A549 (cell line): ENCODE measurements at regions not wholly inside any gene's neighbourhood (a gene's known extent, or its start where the extent isn't known, plus 50 kb on each side); places are given as distances from the start of the nearest gene placed in this dataset.

Experiments
- ATAC-seq, 2 experiments: fragments of 200-7000 bp in 1 of 2; fragments of >200 bp in 1 of 2; cut with Nextera tagmentation in 1 of 2; cut with Tn5 transposase in 1 of 2; 3 replicates each; pipeline versions ENCODE4 v1.8.0 to v1.9.1; 2018 to 2020; ENCODE audit warnings: mild to moderate bottlenecking in 1 of 2, moderate library complexity in 1 of 2
- CTCF ChIA-PET: fragments of 300-600 bp; sonication (Branson Sonifier 250); formaldehyde crosslinking; extraction: SDS; loops from one replicate; lab custom pipeline; 2021; ENCODE audit warnings: antibody characterized with exemption, inconsistent platforms; lab: Yijun Ruan, JAX
- POLR2A ChIA-PET: fragments of 350-600 bp; formaldehyde crosslinking; extraction: SDS; loops from one replicate; lab custom pipeline; 2021; ENCODE audit warnings: antibody characterized with exemption, inconsistent platforms; lab: Yijun Ruan, JAX
- DNase-seq, 2 experiments: peaks; one replicate each; pipeline versions ENCODE4 v3.0.0 to v3.0.0-alpha.2; 2011 to 2016; ENCODE audit warnings: low read depth in 1 of 2, low spot score in 1 of 2
- FAIRE-seq: peaks from 2 replicates; lab custom pipeline; 2011; peaks lifted over from hg19 to GRCh38; lab: Jason Lieb, UNC
- H3K27ac ChIP-seq, 2 experiments: fragments of >200 bp; sonication (Bioruptor Twin); formaldehyde crosslinking; 3 replicates each; pipeline ENCODE4 v1.5.1; 2016 to 2017
- H3K4me1 ChIP-seq: fragments of >200 bp; sonication (Bioruptor Twin); formaldehyde crosslinking; 3 replicates; pipeline ENCODE4 v1.6.1; 2016
- H3K4me2 ChIP-seq: fragments of >200 bp; sonication (Bioruptor Twin); formaldehyde crosslinking; 3 replicates; pipeline ENCODE4 v1.6.1; 2016
- H3K4me3 ChIP-seq: fragments of >200 bp; sonication (Bioruptor Twin); formaldehyde crosslinking; 3 replicates; pipeline ENCODE4 v1.5.1; 2016
- H3K9me3 ChIP-seq: fragments of >200 bp; sonication (Bioruptor Twin); formaldehyde crosslinking; 3 replicates; pipeline ENCODE4 v1.6.1; 2016
- CEBPB ChIP-seq, 2 experiments: fragments of >200 bp in 1 of 2; sonication (Bioruptor Twin) in 1 of 2; formaldehyde crosslinking in 1 of 2; IDR thresholded peaks; 2 replicates each; pipeline ENCODE4 v1.6.1; 2012 to 2016
- EHF ChIP-seq: fragments of 250-450 bp; sonication (Bioruptor Pico); IDR thresholded peaks from 2 replicates; pipeline ENCODE4 v1.5.0; 2020; ENCODE audit warnings: mild to moderate bottlenecking
- EHMT2 ChIP-seq: fragments of 200-600 bp; sonication (generic); IDR thresholded peaks from 2 replicates; pipeline ENCODE4 v1.6.1; 2016; ENCODE audit warnings: antibody characterized with exemption, low read depth, mild to moderate bottlenecking, moderate library complexity
- EP300 ChIP-seq, 2 experiments: fragments of >200 bp; sonication (Bioruptor Twin); formaldehyde crosslinking; IDR thresholded peaks; 2 replicates in 1 of 2; 3 replicates in 1 of 2; pipeline ENCODE4 v1.6.1; 2016 to 2017
- ESRRA ChIP-seq: fragments of 150-350 bp; IDR thresholded peaks from 2 replicates; pipeline ENCODE4 v1.6.1; 2014; ENCODE audit warnings: mild to moderate bottlenecking, low read length, borderline replicate concordance
- FOSB ChIP-seq: fragments of 250-450 bp; sonication (Bioruptor Pico); IDR thresholded peaks from 2 replicates; pipeline ENCODE4 v1.5.0; 2020; ENCODE audit warnings: mild to moderate bottlenecking, moderate library complexity
- FOSL2 ChIP-seq, 2 experiments: fragments of 450-650 bp in 1 of 2; fragments of >200 bp in 1 of 2; sonication (Bioruptor Twin) in 1 of 2; formaldehyde crosslinking; IDR thresholded peaks; 2 replicates each; pipeline versions ENCODE4 v1.5.0 to v1.6.1; 2016 to 2020; ENCODE audit warnings: mild to moderate bottlenecking in 1 of 2, moderate library complexity in 1 of 2
- FOXS1 ChIP-seq: fragments of 250-450 bp; sonication (Bioruptor Pico); IDR thresholded peaks from 2 replicates; pipeline ENCODE4 v1.5.0; 2020; ENCODE audit warnings: mild to moderate bottlenecking, moderate library complexity
- JUNB ChIP-seq: fragments of >200 bp; sonication (Bioruptor Twin); formaldehyde crosslinking; IDR thresholded peaks from 2 replicates; pipeline ENCODE4 v1.6.1; 2016
- MAFK ChIP-seq: fragments of 450-650 bp; IDR thresholded peaks from 2 replicates; pipeline ENCODE4 v1.6.1; 2014; ENCODE audit not compliant: partially characterized antibody
- MAZ ChIP-seq: fragments of 150-350 bp; IDR thresholded peaks from 2 replicates; pipeline ENCODE4 v1.6.1; 2014; ENCODE audit warnings: antibody characterized with exemption, low read depth, low read length, borderline replicate concordance
- MYC ChIP-seq: IDR thresholded peaks from 2 replicates; pipeline ENCODE4 v1.6.1; 2012; ENCODE audit warnings: mild to moderate bottlenecking, inconsistent platforms, low read length, improper control_type of control experiment, borderline replicate concordance
- NPAS2 ChIP-seq: fragments of 250-450 bp; sonication (Bioruptor Pico); IDR thresholded peaks from 2 replicates; pipeline ENCODE4 v1.8.0; 2022; ENCODE audit warnings: mild to moderate bottlenecking, moderate library complexity, borderline replicate concordance
- PHF8 ChIP-seq: fragments of 200-600 bp; sonication (generic); IDR thresholded peaks from 2 replicates; pipeline ENCODE4 v1.6.1; 2016; ENCODE audit warnings: low read depth, mild to moderate bottlenecking, antibody characterized with exemption, moderate library complexity, borderline replicate concordance
- POLR2AphosphoS2 ChIP-seq: conservative IDR thresholded peaks from 2 replicates; pipeline ENCODE4 v1.6.1; 2012; ENCODE audit warnings: low read length, improper control_type of control experiment, inconsistent platforms
- RARB ChIP-seq: fragments of 250-450 bp; sonication (Bioruptor Pico); IDR thresholded peaks from 2 replicates; pipeline ENCODE4 v1.8.0; 2021; ENCODE audit warnings: mild to moderate bottlenecking, moderate library complexity
- RCOR1 ChIP-seq: fragments of 150-350 bp; IDR thresholded peaks from 2 replicates; pipeline ENCODE4 v1.6.1; 2014; ENCODE audit warnings: antibody characterized with exemption, low read length, low read depth
- SMC3 ChIP-seq: fragments of >200 bp; sonication (Bioruptor Twin); formaldehyde crosslinking; IDR thresholded peaks from 3 replicates; pipeline ENCODE4 v1.6.1; 2018; ENCODE audit warnings: inconsistent platforms
- SREBF2 ChIP-seq: fragments of 450-650 bp; IDR thresholded peaks from 2 replicates; pipeline ENCODE4 v1.6.1; 2014; ENCODE audit warnings: mild to moderate bottlenecking, moderate library complexity
- TP53 ChIP-seq: fragments of 250-450 bp; sonication (Bioruptor Pico); IDR thresholded peaks from 2 replicates; pipeline ENCODE4 v1.5.0; 2021; ENCODE audit warnings: mild to moderate bottlenecking, moderate library complexity
- ZC3H11A ChIP-seq: fragments of 450-650 bp; IDR thresholded peaks from 2 replicates; pipeline ENCODE4 v1.6.1; 2014; ENCODE audit warnings: antibody characterized with exemption, mild to moderate bottlenecking
- ZNF302 ChIP-seq: fragments of 250-450 bp; sonication (Bioruptor Pico); IDR thresholded peaks from 2 replicates; pipeline ENCODE4 v1.9.0; 2021; ENCODE audit warnings: inconsistent platforms, mild to moderate bottlenecking, moderate library complexity
- WGBS: methylation state at CpG from one replicate; pipeline ENCODE4 v1.1.6; 2017; ENCODE audit errors: missing lambda C conversion rate; 5-methylcytosine and 5-hydroxymethylcytosine counted together
- TF ChIP-seq, protein P1 (sequence below): fragments of 150-350 bp; IDR thresholded peaks from 2 replicates; pipeline ENCODE4 v1.6.1; 2014; ENCODE audit warnings: low read depth, mild to moderate bottlenecking, low read length
- TF ChIP-seq, protein P2 (sequence below): fragments of 250-450 bp; sonication (Bioruptor Pico); IDR thresholded peaks from 2 replicates; pipeline ENCODE4 v1.5.0; 2021; ENCODE audit warnings: mild to moderate bottlenecking, moderate library complexity, borderline replicate concordance
- TF ChIP-seq, protein P3 (sequence below): IDR thresholded peaks from 2 replicates; pipeline ENCODE4 v1.6.1; 2012
- TF ChIP-seq, protein P4 (sequence below): fragments of 250-450 bp; sonication (Bioruptor Pico); IDR thresholded peaks from 2 replicates; pipeline ENCODE4 v1.5.0; 2020; ENCODE audit warnings: low read depth, mild to moderate bottlenecking, moderate library complexity

DNA sequence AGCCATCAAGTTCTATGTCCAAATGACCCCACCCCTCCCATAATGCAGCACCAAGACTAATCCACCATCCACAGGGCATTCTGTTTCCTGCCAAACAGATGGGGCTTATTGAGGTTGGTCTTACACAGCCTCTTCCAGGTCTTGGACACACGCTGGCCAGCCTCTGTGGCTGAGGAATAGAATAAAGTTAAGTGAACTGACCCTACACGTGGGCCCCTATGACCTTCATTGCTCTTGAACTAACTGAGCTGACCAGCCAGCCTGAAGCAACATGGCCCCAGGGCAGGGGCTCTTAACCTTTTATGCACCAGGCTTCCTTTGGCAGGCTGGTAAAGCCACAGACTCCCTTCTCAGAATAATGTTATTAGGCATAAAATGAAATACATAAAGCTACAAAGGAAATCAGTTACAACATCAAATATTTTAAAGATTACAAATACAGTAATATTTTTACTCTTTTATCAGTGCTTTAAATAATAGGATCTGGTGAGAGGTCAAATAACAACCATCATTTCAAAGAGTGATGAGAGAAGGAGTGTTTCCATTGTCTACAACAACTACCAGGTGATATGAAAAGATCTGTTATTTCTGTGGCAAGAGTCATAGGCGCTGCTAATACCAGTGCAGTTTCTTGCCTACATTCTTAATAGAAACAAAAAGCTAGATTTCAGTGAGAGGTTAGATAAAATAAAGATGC is 192.9 kb upstream of the NUDT4 start:
- DNase-seq (no peak), FAIRE-seq (no peak)
- CTCF ChIA-PET: interaction anchor here (1.2 kb wide), 1 partner anchor 198 kb away, joined by 3 read pairs; no protein-coding TSS in a partner anchor
- 48% methylated on average over 3 of the region's 3 CpGs for WGBS
- H3K27ac ChIP-seq: no peak overlapping the region
- no peaks in the 10 kb centered on the region for H3K4me1 ChIP-seq
- H3K4me3 ChIP-seq: no peak overlapping the region
- H3K9me3 ChIP-seq: no peaks in the 10 kb centered on the region
- TF ChIP-seq, protein P1, sequence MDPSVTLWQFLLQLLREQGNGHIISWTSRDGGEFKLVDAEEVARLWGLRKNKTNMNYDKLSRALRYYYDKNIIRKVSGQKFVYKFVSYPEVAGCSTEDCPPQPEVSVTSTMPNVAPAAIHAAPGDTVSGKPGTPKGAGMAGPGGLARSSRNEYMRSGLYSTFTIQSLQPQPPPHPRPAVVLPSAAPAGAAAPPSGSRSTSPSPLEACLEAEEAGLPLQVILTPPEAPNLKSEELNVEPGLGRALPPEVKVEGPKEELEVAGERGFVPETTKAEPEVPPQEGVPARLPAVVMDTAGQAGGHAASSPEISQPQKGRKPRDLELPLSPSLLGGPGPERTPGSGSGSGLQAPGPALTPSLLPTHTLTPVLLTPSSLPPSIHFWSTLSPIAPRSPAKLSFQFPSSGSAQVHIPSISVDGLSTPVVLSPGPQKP: no peak
- TF ChIP-seq FOSL2 (IDR thresholded peaks at IDR 0.05) (no peak), FOSL2 (CRISPR knock-in tag; IDR thresholded peaks at IDR 0.05) (no peak), RARB (CRISPR knock-in tag) (no peak), MYC (no peak), MAZ (no peak), FOSB (no peak), TP53 (CRISPR knock-in tag) (no peak), ESRRA (no peak), RCOR1 (no peak), CEBPB (IDR thresholded peaks at IDR 0.05) (no peak), POLR2AphosphoS2 (no peak), NPAS2 (CRISPR knock-in tag) (no peak), EHMT2 (no peak), MAFK (no peak), ZNF302 (no peak), FOXS1 (no peak)
- TF ChIP-seq, protein P2, sequence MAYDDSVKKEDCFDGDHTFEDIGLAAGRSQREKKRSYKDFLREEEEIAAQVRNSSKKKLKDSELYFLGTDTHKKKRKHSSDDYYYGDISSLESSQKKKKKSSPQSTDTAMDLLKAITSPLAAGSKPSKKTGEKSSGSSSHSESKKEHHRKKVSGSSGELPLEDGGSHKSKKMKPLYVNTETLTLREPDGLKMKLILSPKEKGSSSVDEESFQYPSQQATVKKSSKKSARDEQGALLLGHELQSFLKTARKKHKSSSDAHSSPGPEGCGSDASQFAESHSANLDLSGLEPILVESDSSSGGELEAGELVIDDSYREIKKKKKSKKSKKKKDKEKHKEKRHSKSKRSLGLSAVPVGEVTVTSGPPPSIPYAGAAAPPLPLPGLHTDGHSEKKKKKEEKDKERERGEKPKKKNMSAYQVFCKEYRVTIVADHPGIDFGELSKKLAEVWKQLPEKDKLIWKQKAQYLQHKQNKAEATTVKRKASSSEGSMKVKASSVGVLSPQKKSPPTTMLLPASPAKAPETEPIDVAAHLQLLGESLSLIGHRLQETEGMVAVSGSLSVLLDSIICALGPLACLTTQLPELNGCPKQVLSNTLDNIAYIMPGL (CRISPR knock-in tag): no peak
- TF ChIP-seq, all 56 proteins: peak for 0
- POLR2A ChIA-PET: no interaction called here
- no peak overlapping the region for H3K4me2 ChIP-seq
- no peak for ATAC-seq

DNA sequence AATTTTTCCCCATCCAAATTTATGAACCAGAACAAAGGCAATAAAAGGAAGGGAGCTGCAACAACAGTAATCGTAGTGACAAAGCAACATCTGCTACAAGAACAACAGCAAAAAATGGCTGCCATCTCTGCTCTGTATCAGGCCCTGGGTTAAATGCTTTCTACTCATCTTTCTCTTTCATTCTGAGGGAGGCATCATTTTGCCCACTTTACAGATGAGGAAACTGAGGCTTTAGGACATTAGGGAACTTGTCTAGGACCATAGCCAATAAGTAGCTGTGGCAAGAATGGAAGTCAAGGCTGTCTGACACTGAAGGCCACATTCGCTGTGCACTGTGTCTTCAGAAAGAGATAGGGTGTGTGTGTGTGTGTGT is 192.4 kb upstream of the NUDT4 start:
- WGBS: 55% methylated on average over 2 of the region's 2 CpGs
- no peak for DNase-seq

More for the DNA sequence above, 192.4 kb upstream of the NUDT4 start:
- ChIA-PET CTCF (interaction anchor here (0.5 to 1.2 kb wide), 2 partner anchors 110 to 198 kb away, joined by 3 to 4 read pairs; no protein-coding TSS in a partner anchor), POLR2A (no interaction called here)
- FAIRE-seq (no peak), ATAC-seq (no peak)
- no peak overlapping the region for H3K4me3 ChIP-seq
- H3K9me3 ChIP-seq: no peaks in the 10 kb centered on the region
- no peak overlapping the region for H3K27ac ChIP-seq
- no peak overlapping the region for H3K4me2 ChIP-seq
- H3K4me1 ChIP-seq: no peaks in the 10 kb centered on the region
- TF ChIP-seq EHF (CRISPR knock-in tag) (no peak), ZC3H11A (no peak), EHMT2 (no peak), PHF8 (no peak), SMC3 (no peak), EP300 (IDR thresholded peaks at IDR 0.05) (no peak), JUNB (no peak), TP53 (CRISPR knock-in tag) (no peak), POLR2AphosphoS2 (no peak), SREBF2 (no peak)
- TF ChIP-seq, protein P3, sequence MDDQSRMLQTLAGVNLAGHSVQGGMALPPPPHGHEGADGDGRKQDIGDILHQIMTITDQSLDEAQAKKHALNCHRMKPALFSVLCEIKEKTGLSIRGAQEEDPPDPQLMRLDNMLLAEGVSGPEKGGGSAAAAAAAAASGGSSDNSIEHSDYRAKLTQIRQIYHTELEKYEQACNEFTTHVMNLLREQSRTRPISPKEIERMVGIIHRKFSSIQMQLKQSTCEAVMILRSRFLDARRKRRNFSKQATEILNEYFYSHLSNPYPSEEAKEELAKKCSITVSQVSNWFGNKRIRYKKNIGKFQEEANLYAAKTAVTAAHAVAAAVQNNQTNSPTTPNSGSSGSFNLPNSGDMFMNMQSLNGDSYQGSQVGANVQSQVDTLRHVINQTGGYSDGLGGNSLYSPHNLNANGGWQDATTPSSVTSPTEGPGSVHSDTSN: no peak
- TF ChIP-seq, protein P4, sequence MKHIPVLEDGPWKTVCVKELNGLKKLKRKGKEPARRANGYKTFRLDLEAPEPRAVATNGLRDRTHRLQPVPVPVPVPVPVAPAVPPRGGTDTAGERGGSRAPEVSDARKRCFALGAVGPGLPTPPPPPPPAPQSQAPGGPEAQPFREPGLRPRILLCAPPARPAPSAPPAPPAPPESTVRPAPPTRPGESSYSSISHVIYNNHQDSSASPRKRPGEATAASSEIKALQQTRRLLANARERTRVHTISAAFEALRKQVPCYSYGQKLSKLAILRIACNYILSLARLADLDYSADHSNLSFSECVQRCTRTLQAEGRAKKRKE: no peak
- TF ChIP-seq, protein P2 (CRISPR knock-in tag): no peak
